Colon (tissue), 2 donors: ENCODE measurements at regions not wholly inside any gene's neighbourhood (a gene's known extent, or its start where the extent isn't known, plus 50 kb on each side); places are given as distances from the start of the nearest gene placed in this dataset.
A peak's percentile ranks its signal among the peaks of the same experiment; 100 is the strongest.

ENCODE experiments used
- FAIRE-seq: peaks from 2 replicates; lab custom pipeline; 2012; peaks lifted over from hg19 to GRCh38; lab: Jason Lieb, UNC
- donor health status: control.
- donor health status: control.

DNA sequence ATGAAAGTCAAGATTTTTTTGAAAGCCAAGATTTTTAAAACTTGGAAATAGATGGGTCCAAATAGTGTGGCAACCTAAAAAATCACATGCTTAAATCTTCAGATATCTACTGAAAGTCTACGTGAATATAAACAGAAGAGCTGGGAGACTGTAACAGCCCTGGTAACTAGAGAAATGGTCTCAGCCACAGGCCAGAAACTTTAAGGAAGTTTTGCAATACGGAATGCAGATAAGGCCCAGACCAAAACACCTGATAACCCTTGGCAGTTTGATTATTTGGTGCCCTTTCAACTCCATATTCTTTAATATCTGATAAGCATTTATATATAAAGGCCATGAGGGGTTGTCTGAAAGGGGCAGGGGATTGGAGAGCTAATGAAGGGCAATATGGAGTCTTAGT is 537.3 kb upstream of the TGFBR2 start:
- FAIRE-seq = no peak

DNA sequence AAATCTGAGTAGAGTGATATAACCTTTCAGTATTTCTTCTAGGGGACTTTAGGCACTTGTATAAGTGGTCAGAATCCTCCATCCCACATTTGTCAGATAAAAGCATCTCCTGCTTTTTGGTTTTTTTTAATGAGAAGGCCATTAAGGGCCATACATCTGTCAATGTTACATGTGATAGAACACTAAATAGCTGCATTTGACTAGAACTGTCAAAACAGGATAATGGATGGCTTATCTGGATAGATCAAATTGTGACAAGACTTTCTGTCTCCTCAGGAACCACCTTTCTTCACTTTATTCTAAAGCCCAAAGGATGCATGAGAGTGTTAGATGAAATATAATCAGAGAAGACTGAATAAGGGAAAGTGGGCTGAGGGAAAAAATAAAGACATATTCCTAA is 533.4 kb upstream of the TGFBR2 start:
- no peak for FAIRE-seq

DNA sequence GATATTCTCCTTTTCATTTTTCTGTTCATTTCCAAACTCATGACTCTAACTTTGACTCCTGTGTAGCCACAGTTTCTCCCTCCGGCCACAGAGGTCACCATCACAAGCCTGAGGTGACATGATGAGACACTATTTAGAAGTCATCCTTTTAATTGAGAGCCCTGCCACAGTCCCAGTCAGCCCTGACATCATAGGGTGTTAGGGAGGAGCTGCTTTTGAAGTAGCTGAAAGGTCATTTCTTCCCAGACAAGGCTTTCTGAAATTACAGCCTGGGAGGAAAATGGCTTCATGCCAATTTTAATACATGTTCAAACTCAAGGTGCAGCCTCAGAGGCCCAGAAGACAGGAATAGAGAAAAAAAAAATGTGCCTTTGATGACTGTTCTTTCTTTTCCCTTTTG is 532.8 kb upstream of the TGFBR2 start:
- FAIRE-seq = no peak

DNA sequence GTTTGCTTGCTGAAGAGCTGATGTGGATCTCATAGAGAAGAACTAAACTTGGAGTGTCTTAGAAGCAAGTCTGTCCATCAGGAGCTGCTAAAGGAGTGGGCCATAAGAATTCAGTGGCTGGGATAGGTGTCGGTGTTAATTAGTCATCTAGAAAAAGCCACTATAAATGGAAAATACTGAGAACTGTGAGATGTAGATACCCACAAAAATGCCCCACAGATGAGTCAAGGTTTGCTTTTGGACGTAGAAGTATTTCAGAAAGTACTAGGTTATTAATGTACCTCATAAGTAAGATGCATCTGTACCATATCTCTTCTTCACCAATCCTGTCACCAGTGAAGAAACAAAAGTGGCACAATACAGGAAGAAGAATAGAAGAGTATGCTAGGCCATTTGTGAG is 530.9 kb upstream of the TGFBR2 start:
- no peak for FAIRE-seq

DNA sequence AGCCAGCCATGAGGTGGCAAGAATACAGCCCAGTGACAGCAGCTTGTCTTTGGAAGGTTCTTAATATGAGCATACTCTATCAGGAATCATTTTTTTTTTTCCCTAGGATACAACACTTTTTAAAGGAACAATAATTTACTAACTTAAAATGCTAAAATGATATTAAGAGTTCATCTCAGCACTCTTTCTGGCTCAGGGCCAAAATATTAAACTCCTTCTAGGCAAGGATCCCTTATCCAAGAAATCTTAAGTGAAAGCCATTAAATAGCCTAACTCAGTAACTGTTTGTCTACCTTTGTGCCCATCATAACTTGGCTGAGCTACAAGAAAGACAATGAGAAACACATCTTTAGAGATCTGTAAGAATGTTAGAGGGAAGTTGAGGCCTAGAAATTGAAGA is 529.5 kb upstream of the TGFBR2 start:
- FAIRE-seq = no peak

DNA sequence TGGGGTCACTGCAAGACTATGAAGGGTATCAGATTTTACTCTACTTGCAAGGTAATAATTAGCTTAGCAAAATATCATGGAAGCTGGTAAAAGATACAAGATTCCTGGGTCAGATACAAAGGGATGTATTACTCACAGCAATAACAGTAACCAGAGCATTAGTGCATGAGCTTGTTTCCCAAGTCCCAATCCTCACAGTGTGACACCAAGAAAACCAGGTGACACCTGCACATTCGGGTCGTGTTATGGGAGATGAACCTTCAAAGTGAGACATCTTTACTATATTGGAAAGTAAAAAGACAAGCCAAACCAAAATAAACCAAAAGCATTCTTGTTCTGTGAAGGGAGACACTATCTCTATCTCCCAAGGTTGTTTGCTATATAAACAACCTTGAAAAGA is 528.7 kb upstream of the TGFBR2 start:
- no peak for FAIRE-seq

DNA sequence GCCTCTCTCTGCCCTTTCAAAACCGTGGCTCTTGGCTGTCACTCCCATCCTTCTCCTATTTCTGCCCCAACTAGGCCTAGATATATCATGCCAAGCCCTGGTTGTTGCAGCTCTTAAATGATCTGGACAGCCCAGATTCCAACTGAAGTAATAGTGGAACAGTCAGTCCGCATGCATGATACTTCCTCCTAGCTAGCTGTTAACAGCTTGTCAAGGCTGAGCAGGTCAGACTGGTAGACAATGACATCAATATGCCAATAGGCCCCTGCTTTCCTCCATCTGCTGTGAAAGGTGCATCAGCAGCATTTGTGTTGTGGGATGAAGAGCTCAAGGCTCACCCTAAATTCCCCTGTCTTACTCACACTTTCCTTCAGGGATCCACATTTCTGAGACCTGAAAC is 527.7 kb upstream of the TGFBR2 start:
- no peak for FAIRE-seq

DNA sequence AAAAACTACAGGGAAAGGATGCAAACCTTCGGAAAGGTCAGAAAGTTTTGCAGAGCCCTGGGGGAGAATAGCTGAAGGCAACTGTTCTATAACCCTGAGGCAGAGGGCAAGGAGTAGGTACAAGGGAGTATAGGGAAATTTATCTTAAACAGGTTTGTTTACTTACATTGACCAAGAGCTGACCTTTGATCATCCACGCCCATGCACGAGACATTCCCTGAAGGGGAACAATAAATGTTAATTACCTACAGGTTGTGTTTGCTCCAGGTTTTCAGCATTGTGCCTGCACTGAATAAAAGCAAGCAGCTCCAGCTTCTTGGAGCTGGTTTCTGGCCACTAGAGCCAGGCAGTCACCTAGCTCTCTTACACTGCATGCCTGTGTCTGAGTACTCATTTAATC is 524.5 kb upstream of the TGFBR2 start:
- FAIRE-seq = peak; percentile 75

DNA sequence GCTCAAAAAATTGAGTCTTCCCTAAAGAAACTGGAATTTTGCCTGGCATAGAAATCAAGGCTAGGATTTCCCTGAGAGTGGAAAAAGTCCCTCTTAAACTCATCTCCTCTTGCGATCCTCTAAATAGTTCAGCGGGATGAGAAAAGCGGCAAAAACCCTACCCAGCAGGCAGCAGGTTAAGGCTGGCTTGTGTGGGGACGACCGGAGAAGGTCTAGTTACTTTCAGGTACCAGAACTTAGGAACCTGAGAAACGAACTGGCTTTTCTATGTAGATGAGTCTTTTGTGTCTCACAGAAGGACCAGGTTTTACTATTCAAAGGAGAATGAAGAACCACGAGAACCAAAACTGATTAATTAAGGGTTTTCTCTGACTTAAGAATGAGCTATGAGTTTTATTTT is 523.7 kb upstream of the TGFBR2 start:
- no peak for FAIRE-seq

DNA sequence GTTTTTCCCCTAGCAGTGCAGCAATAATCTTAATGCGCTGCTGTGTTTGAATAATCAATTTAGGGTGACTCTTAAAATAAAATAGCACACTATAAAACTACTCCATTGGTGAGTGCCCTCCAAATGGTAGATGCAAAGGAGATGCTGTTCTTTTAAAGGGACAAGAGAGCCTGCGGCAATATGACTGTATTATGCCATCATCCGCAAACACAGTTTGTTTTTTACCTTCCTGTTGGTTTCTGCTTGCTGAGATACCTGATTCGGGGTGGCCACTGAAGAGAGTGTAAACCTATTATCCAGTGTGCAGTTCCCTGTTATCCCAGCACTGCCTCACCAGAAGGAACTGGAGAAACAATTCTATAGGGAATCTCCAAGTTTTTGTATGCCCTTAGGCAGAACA is 523.1 kb upstream of the TGFBR2 start:
- FAIRE-seq = no peak

DNA sequence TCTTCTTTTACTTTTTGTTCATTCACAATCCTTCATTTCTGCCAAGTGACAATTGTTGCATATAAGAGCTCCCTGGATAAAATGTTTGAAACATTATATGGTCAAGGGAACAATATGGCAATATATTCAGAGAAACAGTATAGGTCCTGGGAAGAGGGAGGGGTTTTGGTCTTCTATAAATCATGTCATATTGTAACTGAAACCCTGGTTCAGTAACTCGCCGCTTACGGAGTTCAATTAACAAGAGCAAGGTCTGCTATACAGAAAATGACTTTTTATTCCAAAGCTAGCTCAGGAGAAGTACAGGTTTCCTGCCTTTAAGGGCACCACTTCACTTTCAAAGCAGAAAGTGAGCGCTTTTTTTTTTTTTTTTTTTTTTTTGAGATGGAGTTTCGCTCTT is 522.1 kb upstream of the TGFBR2 start:
- no peak for FAIRE-seq

DNA sequence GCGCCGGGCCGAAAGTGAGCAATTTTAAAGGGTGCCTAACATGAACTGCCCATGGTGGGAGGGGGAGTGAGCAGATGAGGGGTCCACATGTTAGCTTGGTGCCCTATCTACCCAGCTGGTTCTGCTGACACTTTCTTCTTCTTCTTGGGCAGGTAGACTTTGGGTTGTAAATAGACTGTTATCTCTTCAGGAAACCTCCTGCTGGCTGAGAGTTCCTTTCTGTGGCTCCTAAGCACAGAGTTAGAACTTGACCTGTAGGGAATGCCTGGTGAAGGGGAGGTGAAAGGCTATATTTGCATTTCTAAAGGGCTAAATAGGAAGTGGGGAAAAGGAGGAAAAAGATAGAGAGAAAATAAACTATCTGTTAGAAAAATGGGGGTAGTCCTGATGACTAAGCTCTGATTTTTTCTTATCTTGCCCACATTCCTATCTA is 521.4 kb upstream of the TGFBR2 start:
- FAIRE-seq = no peak

DNA sequence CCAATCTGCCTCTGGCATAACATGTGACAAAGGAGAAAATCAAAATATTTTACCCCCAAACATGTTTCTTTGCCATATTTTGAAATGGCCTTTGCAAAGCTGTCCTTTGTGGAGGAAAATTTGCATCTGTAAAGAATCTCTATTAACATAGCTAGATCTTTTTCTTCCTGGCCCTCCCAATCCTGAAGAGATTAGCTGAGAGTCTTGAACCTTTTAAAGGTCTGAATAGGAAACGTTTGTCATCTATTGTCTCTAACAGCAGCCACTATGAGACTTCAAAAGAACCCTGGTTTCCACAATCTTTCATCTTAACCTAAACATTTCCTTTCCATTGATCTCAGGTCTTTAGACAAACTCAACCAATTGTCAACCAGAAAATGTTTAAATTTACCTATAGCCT is 520.9 kb upstream of the TGFBR2 start:
- no peak for FAIRE-seq

DNA sequence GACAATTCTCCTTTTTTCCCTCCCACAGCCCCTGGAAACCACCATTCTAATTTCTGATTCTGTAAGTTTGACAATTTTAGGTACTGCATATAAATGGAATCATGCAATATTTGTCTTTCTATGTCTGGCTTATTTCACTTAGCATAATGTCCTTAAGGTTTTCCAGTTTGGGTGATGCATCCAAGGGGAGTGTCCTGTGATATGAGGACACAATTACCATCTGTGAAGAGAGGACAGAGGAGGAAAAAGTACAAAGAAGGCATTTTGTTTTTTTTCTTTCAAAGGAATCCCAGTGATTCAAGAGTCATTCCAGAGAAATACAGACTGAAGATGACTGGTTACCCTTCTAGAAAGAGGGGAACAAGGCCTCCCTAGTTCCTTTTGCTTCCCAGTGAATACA is 514.7 kb upstream of the TGFBR2 start:
- no peak for FAIRE-seq

DNA sequence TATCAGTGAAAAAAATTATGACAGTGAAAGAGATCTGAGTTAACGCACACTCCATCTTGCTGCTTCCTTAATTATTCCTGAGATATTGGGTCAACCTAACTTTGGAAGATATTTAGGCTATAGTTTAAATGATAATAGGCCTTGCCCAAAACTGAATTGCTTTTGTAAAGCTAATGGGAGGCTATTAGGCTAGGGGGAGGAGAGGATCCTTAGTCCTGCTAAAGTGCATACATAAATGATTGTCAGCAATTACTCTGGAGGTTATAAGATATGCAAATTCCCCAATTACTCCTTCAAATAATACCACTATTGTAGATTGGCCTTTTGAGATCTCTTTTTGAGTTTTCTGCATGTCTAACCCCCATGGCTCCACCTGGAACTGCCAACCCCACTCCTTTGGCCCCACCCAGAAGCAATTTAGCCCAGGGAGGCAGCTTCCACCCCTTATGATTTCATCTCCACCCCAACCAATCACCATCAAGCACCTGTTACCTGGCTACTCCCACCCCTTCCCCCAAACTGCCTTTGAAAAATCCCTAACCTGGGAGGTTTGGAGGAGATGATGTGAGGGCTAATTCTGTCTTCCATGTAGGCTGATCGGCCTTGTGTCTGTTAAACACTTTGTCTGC is 509.3 kb upstream of the TGFBR2 start:
- no peak for FAIRE-seq

DNA sequence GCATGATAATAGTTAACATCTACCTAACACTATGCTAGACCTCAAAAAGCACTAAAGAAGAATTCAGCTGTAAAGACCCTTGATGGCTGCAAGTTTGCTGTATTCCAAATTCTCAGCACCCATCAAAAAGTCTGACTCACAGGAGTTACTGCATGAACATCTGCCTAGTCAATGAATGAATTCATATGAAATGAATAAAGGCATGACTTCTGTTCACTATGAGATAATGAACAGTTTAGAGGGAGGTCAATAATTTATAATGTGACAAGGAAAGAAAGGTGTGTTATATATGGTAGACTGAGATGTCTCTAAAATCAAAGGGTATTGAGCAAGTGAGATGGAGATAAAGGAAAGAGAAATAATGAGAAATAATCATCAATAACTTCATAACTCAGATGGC is 508.2 kb upstream of the TGFBR2 start:
- no peak for FAIRE-seq

DNA sequence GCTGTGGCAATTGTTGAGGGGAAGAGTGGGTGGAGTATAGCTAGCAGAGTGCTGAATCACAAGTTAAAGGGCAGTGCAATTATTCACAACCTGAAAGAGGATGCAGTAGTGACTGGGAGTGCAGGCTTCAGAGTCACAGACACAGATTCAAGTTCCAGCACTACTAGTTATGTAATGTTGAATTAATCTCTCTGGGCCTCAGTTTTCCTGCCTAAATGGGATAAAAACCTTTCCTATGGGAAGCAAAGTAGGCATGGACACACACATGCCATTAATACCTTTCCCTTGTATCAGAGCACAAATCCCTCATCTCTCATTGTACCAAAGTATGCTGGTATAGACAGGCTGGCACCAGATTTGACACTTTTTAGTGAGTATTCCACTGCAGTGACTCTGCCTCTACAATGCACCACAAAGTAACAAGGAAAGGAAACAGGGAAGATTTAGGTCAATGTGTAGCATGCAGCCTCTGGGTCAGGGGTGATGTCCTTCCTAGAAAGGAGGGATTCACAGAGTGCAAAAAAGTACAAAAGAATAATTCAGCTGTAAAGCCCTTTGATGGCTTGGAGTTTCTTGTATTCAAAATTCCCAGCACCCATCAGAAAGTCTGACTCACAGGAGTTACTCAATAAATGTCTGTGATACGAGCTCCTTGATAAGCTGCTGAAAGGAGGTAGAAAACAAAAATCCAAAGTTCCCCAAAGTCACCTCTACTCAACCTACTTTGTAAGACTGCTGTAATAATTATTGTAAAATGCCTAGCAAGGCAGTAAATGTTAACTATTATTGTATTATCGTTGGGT is 507.5 kb upstream of the TGFBR2 start:
- no peak for FAIRE-seq

DNA sequence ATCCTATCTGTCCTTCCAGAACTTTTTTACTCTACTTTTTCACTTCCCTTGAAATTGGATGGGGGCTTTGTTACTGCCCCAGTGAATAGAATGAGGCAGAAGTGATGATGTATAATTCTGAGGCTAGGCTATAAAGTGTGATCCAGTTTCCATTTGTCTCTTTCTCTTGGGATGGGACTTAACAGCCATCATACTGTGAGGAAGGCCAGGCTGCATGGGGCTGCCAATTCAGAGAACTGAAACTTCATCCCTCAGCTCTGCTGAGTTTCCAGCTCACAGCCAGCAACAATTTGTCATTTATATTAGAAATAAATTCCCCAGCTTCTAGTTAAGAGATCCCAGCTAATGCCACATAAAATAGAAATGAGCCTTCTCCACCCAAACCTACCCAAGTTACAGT is 504.0 kb upstream of the TGFBR2 start:
- FAIRE-seq = no peak

DNA sequence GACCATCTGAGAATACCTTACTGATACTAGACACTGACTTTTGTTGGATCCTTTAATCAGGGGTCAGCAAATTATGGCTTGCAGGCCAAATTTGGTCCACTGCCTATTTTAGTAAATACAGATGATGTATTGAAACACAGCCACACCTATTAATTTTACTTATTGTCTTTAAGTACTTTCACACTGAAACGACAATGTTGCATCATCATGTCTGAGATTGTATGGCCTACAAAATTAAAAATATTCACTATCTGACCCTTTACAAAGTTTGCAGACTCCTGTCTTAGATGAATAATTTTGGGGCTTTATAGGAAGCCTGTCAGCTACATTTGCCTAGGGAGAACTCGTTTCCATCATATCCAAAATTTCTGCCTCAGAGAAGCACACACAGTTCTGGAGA is 503.2 kb upstream of the TGFBR2 start:
- FAIRE-seq = no peak

DNA sequence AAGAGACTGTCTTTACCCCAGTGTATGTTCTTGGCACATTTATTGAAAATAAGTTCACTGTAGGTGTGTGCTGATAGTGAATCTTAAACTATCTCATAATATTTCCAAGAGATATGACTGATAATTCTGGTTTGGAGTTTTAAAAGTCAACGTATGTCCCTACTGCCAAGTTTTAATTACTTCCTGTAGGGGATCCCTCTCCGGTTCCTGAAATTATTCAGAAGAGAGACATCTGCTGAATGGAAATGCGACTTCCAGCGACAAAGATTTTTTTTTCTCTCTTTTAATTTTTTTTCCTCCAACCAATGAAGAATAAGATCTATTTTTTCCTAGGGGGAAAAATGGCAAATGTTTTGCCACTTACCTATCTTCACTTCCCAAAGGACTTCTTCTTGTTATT is 498.9 kb upstream of the TGFBR2 start:
- FAIRE-seq = no peak

DNA sequence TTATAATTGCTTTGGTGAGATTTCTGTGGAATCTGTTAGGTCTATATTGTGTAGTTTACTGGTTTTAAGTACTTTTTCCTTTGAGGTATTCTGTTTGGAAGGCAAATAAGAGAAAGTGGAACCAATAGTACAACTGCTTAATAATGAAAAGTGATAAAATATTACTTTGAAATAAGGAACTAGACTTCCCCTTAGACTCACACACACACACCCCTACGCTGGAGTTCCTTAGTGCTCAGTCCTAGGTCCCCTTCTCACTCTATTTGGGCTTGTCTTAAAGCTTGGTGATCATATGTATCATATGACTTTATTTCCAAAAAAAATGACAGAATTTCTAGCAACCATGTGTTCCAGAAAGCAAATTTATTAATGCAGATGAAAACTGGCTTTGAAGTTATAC is 494.0 kb upstream of the TGFBR2 start:
- no peak for FAIRE-seq

DNA sequence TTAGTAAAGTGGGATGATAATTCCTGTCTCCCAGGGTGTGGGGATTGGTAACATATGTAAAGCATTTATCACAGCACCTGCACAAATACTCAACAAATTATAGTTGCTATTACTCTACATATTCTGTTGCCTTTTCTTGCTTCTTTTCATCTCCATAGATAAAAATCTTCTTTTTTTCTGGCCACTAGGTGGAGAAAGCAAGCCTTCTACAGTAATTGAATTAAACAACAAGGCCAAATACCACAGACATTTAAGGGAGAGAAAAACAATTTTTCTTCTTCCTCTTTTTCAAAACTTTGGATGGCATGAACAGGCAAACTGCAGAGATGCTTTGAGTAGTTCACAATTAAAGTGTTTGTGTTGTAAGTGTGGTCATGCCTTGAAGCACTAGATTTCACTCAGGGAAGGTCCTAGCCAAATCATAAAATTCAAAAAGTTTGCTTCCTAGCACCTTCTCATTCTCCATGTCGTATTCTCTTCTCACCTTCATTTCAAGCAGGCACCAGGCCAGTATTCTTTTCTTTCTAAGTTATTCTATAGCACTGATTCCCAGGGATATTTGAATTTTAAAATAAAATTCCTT is 493.4 kb upstream of the TGFBR2 start:
- FAIRE-seq = peak; percentile 10

DNA sequence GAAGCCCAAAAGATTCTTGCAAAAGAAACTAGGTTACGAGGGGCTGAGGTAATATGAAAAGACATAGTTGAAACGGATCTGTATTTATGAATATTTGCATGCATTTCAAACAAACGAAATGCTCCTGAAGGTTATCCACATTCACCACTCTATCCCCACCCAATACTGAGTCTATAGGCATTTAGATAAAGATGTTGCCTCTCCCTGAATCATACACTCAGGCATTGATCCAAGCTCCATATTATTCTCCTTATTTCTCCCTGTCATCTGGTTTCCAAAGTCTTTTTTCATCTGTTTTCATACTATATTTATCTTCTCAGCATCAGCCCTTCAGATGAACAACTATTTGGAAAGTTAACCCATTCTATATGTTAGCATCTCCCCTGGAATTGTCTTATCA is 492.5 kb upstream of the TGFBR2 start:
- FAIRE-seq = no peak

DNA sequence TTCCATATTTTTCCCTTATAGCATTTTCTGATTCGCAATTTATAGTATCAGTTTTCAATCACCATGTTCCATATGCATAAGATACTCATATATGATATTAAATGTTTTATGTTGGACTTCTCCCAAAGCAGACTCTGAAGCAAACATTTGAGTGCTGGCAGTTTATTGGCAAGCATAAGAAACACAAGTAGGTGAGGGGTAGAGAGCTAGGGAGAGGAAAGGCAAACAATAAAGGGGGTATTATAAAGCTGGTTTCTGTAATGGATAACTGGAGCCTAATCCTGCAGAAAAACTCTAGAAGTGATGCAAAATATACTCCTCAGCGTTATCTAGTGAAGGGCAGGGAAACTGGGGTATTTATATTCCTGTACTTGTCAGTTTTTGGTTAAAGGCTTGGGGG is 491.5 kb upstream of the TGFBR2 start:
- no peak for FAIRE-seq
